ENCODE measurements at regions not wholly inside any gene's neighbourhood (a gene's known extent, or its start where the extent isn't known, plus 50 kb on each side); places are given as distances from the start of the nearest gene placed in this dataset.

DNA sequence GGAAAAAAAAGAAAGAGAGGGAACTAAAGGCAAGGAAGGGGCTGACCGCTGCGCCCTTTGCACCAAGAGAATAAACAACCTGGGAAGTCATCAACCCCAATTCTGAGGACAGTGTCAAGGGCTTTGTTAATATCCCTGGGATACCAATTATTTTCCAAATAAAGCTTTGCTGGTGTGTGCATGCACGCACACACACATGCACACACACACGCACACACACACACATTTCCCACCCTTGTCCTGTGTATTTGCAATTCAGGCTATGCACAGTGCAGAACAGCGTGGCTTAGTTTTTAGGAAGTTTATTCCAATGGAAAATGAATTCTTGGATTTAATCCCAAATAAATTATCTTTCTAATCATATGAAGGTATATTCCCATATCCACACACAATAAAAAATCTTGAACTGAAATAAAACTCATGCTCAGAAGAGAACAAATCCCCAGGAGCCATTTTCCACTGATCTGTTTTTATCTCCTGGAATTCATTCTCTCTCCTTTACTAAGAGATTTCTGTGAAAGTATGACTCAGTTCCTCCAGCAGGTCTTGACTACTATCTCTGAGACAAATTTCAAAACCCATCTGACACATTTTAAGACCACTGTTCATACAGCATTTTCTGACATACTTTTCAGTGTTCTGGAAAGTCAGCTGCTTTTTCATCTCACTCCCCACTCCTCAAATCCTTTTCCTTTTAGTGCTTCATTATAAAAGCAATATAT lies 334.4 kb upstream of the ATP2B1 start:
- no peak overlapping the region for H3K4me3 Mint-ChIP-seq
- no peak for DNase-seq (ENCODE audit: extremely low spot score, unreplicated experiment)
- H3K9me3 Mint-ChIP-seq: peaks cover 5% of the 10 kb centered on the region
- TF ChIP-seq, protein P1, sequence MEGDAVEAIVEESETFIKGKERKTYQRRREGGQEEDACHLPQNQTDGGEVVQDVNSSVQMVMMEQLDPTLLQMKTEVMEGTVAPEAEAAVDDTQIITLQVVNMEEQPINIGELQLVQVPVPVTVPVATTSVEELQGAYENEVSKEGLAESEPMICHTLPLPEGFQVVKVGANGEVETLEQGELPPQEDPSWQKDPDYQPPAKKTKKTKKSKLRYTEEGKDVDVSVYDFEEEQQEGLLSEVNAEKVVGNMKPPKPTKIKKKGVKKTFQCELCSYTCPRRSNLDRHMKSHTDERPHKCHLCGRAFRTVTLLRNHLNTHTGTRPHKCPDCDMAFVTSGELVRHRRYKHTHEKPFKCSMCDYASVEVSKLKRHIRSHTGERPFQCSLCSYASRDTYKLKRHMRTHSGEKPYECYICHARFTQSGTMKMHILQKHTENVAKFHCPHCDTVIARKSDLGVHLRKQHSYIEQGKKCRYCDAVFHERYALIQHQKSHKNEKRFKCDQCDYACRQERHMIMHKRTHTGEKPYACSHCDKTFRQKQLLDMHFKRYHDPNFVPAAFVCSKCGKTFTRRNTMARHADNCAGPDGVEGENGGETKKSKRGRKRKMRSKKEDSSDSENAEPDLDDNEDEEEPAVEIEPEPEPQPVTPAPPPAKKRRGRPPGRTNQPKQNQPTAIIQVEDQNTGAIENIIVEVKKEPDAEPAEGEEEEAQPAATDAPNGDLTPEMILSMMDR (conservative IDR thresholded peaks at IDR 0.05): no peak
- H3K27me3 Mint-ChIP-seq: no peaks in the 10 kb centered on the region
- no peaks in the 10 kb centered on the region for H3K36me3 Mint-ChIP-seq
- H3K27ac Mint-ChIP-seq: no peak overlapping the region
- H3K4me1 Mint-ChIP-seq (ENCODE audit: unreplicated experiment): peaks cover 4% of the 10 kb centered on the region

DNA sequence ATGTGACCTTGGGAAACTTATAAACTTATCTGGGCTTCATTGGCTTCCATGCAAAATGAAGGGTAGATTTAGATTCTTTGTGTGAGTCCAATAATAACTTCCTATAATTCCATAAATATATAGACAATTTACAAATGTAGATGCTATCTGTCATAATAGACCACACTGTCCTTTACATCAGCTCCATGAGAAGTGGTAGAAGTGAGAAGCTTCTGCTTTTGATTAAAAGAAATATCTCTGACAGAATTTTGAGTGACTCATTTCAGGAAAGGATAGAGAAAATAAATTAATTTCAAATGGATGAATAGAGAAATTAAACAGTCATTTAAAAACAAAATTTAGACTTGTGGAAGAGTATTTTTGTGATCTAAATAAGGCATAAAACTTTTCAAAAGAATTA lies 329.7 kb upstream of the ATP2B1 start:
- Mint-ChIP-seq H3K9me3 (peaks cover 12% of the 10 kb centered on the region), H3K4me3 (no peak overlapping the region), H3K27ac (no peak overlapping the region), H3K36me3 (peaks cover under 1% of the 10 kb centered on the region), H3K4me1 (ENCODE audit: unreplicated experiment) (peaks cover 3% of the 10 kb centered on the region), H3K27me3 (no peaks in the 10 kb centered on the region)
- DNase-seq (ENCODE audit: extremely low spot score, unreplicated experiment): no peak
- TF ChIP-seq, protein P1 (conservative IDR thresholded peaks at IDR 0.05): no peak

DNA sequence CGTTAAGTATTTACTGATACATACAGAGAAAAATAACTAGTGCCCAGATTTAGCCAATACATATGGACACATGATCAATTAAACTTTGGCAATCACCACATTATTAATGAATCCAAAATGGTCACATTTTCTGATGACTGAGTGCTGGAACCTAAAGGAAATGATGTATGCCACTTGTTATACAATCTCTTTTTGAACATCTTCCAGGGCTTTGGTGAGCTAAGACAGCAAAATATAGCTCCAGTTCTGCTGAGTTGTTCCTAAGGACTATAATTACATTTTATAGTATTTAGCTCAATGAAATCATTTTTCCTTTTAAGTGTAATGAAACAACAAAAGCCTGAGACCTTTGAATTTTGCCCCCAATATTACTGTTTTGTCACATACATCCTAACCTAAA lies 329.1 kb upstream of the ATP2B1 start:
- no peak for DNase-seq (ENCODE audit: extremely low spot score, unreplicated experiment)
- Mint-ChIP-seq H3K9me3 (peaks cover 12% of the 10 kb centered on the region), H3K4me3 (no peak overlapping the region), H3K27me3 (no peaks in the 10 kb centered on the region), H3K27ac (no peak overlapping the region), H3K4me1 (ENCODE audit: unreplicated experiment) (no peaks in the 10 kb centered on the region), H3K36me3 (peaks cover 5% of the 10 kb centered on the region)
- TF ChIP-seq, protein P1 (conservative IDR thresholded peaks at IDR 0.05): no peak

DNA sequence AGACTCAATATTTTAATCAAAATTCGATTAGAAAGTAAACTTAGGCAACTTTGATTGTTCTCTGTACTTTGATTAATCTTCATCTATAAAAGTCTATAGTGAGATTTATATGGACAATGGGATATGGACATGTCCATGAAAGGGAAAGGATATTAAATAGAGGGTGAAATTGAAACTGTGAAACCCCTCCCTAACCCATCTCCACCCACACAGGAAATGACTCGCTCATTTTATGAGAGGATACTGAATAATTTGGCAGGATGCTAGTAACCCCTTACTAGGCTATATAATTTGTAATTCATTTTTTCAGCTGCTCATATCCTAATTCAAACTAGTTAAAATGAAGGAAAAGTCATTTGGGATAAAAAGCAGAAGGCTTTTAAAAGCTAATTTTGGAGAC lies 328.0 kb upstream of the ATP2B1 start:
- Mint-ChIP-seq H3K4me1 (ENCODE audit: unreplicated experiment) (no peaks in the 10 kb centered on the region), H3K36me3 (peaks cover 5% of the 10 kb centered on the region), H3K27me3 (no peaks in the 10 kb centered on the region), H3K27ac (no peak overlapping the region), H3K9me3 (peaks cover 12% of the 10 kb centered on the region), H3K4me3 (no peak overlapping the region)
- TF ChIP-seq, protein P1 (conservative IDR thresholded peaks at IDR 0.05): no peak
- DNase-seq (ENCODE audit: extremely low spot score, unreplicated experiment): no peak

DNA sequence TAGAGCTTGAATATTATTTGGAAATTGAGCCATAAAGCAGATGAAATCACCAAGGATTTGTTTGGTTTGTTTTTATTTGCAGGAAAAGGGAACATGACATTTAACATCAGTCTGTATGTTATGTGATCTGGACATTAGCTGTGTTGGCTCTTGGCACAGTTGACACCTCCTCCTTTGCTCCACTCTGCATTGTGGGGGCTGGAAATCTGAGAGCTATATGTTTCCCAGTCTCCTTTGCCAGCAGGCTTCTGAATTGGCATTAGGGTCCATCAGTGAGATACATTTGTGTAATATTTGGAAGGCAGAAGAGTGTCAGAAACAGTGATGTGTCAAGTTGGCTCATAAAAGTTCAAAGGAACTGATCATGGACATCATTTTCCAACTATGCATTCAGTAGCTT lies 322.1 kb upstream of the ATP2B1 start:
- peaks cover 6% of the 10 kb centered on the region for H3K9me3 Mint-ChIP-seq
- TF ChIP-seq, protein P1 (conservative IDR thresholded peaks at IDR 0.05): no peak
- H3K27ac Mint-ChIP-seq: no peak overlapping the region
- no peak overlapping the region for H3K4me3 Mint-ChIP-seq
- no peak for DNase-seq (ENCODE audit: extremely low spot score, unreplicated experiment)
- H3K36me3 Mint-ChIP-seq: peaks cover 5% of the 10 kb centered on the region
- H3K4me1 Mint-ChIP-seq (ENCODE audit: unreplicated experiment): peaks cover 17% of the 10 kb centered on the region
- no peaks in the 10 kb centered on the region for H3K27me3 Mint-ChIP-seq
